Ascending aorta (tissue), 2 donors: ENCODE measurements at regions not wholly inside any gene's neighbourhood (a gene's known extent, or its start where the extent isn't known, plus 50 kb on each side); places are given as distances from the start of the nearest gene placed in this dataset.

Source experiments
- DNase-seq, 2 donors: peaks; one replicate each; pipeline ENCODE4 v3.0.0-alpha.2; 2019; ENCODE audit warnings: low spot score in 2 of 2
- H3K27ac ChIP-seq, 2 donors: fragments of 200-600 bp; sonication (generic); one replicate each; pipeline ENCODE4 v1.5.1; 2016 to 2017; ENCODE audit warnings: mild to moderate bottlenecking in 1 of 2
- H3K27me3 ChIP-seq: fragments of 200-600 bp; sonication (generic); one replicate; pipeline ENCODE4 v1.5.1; 2017
- H3K36me3 ChIP-seq, 2 donors: fragments of 200-600 bp; sonication (generic); one replicate each; pipeline ENCODE4 v1.5.1; 2016
- H3K4me1 ChIP-seq, 2 donors: fragments of 200-600 bp; sonication (generic); one replicate each; pipeline ENCODE4 v1.5.1; 2016 to 2017; ENCODE audit warnings: mild to moderate bottlenecking in 1 of 2
- H3K4me3 ChIP-seq, 2 donors: fragments of 200-600 bp; sonication (generic); one replicate each; pipeline ENCODE4 v1.5.1; 2016 to 2017; ENCODE audit warnings: mild to moderate bottlenecking in 1 of 2
- H3K9me3 ChIP-seq, 2 donors: fragments of 200-600 bp; sonication (generic); one replicate each; pipeline ENCODE4 v1.5.1; 2016
- CTCF ChIP-seq, 3 experiments: fragments of 200-600 bp in 2 of 3; fragments of 450-650 bp in 1 of 3; sonication (generic) in 2 of 3; IDR thresholded peaks; one replicate each; pipeline ENCODE4 v1.5.1; 2016 to 2019; ENCODE audit warnings: antibody characterized with exemption in 3 of 3, mild to moderate bottlenecking in 1 of 3, moderate library complexity in 1 of 3
- intact Hi-C: fragments of 100-400 bp; cut with DNase I; formaldehyde crosslinking; loops from one replicate; pipeline ENCODE4 v1.15.1; 2023

DNA sequence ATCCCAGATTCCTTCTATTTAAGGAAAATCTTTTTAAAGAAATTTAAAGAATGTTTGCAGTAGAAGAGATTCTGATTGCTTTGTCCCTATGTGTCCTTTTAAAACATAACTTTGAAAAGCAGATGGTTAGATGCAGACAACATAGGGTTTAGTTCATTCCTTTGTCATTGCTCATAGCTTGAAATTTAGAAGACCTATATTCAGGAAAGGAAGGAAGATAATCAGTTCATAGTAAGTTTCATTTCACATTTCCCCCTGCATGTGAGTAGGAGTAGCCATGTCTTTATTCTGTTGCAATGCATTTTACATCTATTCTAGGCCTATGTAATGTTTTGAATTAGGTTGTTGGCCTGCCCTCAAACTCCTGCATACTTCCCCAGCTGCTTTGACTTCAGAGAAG is 197.9 kb upstream of the GRIK2 start:
- Histone ChIP-seq H3K4me3 (no peak overlapping the region), H3K9me3 (no peaks in the 10 kb centered on the region), H3K36me3 (no peaks in the 10 kb centered on the region), H3K27me3 (no peaks in the 10 kb centered on the region), H3K27ac (no peak overlapping the region), H3K4me1 (no peaks in the 10 kb centered on the region)
- intact Hi-C loops = no loop called here
- DNase-seq = no peak
- no peak for TF ChIP-seq CTCF (IDR thresholded peaks at IDR 0.05)

- H3K27me3 ChIP-seq = no peaks in the 10 kb centered on the region
- H3K27ac ChIP-seq = no peak overlapping the region
- no peak overlapping the region for H3K4me3 ChIP-seq
- H3K9me3 ChIP-seq = no peaks in the 10 kb centered on the region
- no peak for DNase-seq
- H3K4me1 ChIP-seq = no peaks in the 10 kb centered on the region
- intact Hi-C loops = no loop called here
- no peaks in the 10 kb centered on the region for H3K36me3 ChIP-seq
- no peak for TF ChIP-seq CTCF (IDR thresholded peaks at IDR 0.05)
These were observed 194.1 kb upstream of the GRIK2 start for GRCh38 chr6:101199441-101199840.

DNA sequence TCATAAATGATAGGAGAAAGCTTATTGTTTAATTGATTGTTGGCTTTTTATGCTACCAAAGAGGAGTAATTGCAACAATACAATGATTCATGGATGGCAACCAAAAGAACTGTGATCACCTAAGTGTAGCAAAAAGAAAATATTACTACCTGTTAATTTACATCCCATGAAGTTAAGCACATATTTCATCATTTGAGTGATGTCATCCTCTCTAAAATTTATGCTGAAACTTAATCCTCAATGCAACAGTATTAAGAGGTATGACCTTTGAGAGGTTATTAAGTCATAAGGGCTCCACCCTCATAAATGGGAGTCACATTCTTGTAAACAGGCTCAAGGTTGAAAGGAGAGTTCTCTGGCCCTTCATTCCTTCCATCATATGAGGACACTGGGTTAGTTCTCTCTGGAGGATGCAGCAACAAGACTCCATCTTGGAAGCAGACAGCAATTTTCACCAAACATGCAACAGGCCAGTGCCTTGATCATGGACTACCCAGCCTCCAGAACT is 190.6 kb upstream of the GRIK2 start:
- Histone ChIP-seq H3K27ac (no peak overlapping the region), H3K27me3 (no peaks in the 10 kb centered on the region), H3K4me3 (no peak overlapping the region), H3K9me3 (no peaks in the 10 kb centered on the region), H3K4me1 (no peaks in the 10 kb centered on the region), H3K36me3 (no peaks in the 10 kb centered on the region)
- no peak for DNase-seq
- intact Hi-C loops = no loop called here
- no peak for TF ChIP-seq CTCF (IDR thresholded peaks at IDR 0.05)

DNA sequence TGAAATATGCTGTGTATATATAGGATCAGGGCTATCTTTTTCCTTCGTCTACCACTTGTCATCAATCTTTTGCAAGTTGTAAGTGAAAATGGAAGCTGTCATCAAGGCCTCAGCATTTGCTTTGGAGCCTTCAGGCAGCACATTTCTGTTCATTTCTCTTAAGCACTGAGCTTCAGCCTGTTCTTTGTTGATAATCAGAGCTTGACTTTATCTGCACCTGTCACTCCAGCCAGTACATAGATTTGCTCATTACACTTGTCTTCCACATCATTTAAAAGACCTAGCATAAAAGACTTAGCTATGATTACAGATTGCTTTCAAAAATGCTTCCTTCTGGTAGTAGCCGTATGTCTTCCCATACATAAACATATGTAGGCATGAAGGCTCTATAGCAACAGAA is 189.8 kb upstream of the GRIK2 start:
- H3K4me1 ChIP-seq = no peaks in the 10 kb centered on the region
- intact Hi-C loops = no loop called here
- no peak for DNase-seq
- no peaks in the 10 kb centered on the region for H3K27me3 ChIP-seq
- H3K4me3 ChIP-seq = no peak overlapping the region
- no peaks in the 10 kb centered on the region for H3K9me3 ChIP-seq
- H3K36me3 ChIP-seq = no peaks in the 10 kb centered on the region
- no peak for TF ChIP-seq CTCF (IDR thresholded peaks at IDR 0.05)
- no peak overlapping the region for H3K27ac ChIP-seq

- TF ChIP-seq CTCF (IDR thresholded peaks at IDR 0.05) = no peak
- H3K4me1 ChIP-seq = no peaks in the 10 kb centered on the region
These were observed 185.4 kb upstream of the GRIK2 start for GRCh38 chr6:101208152-101208551.

DNA sequence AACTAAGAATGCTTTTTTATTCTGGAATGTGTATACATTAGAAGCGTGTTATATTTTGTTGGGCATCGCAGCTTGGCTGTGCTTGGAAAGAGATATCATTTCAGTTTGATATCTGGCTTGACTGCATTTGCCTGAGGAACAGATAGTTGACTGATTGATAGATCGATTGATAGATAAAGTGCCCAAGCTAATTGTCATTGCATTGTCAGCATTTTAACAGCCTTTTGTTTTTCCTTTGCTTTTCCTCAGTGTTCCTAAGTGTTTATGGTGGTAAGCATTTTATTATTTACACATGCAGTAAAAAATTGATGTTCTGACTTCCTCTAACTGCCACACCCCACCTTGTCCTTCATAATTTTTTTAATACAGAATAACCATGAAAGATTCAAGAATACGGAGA is 180.9 kb upstream of the GRIK2 start:
- no peak overlapping the region for H3K4me3 ChIP-seq
- intact Hi-C loops = no loop called here
- H3K4me1 ChIP-seq = no peaks in the 10 kb centered on the region
- no peaks in the 10 kb centered on the region for H3K9me3 ChIP-seq
- no peak for DNase-seq
- no peaks in the 10 kb centered on the region for H3K36me3 ChIP-seq
- H3K27me3 ChIP-seq = no peaks in the 10 kb centered on the region
- TF ChIP-seq CTCF (IDR thresholded peaks at IDR 0.05) = no peak
- no peak overlapping the region for H3K27ac ChIP-seq

More at GRCh38 chr6:101208152-101208551, 185.4 kb upstream of the GRIK2 start:
- H3K4me3 ChIP-seq = no peak overlapping the region
- no peaks in the 10 kb centered on the region for H3K9me3 ChIP-seq
- intact Hi-C loops = no loop called here
- no peak for DNase-seq
- H3K36me3 ChIP-seq = no peaks in the 10 kb centered on the region
- no peaks in the 10 kb centered on the region for H3K27me3 ChIP-seq
- no peak overlapping the region for H3K27ac ChIP-seq
